Keratinocyte (primary cell): ENCODE measurements at regions not wholly inside any gene's neighbourhood (a gene's known extent, or its start where the extent isn't known, plus 50 kb on each side); places are given as distances from the start of the nearest gene placed in this dataset.

ENCODE experiments used
- DNase-seq: peaks from one replicate; pipeline ENCODE4 v3.0.0-alpha.2; 2011; ENCODE audit warnings: low read depth, missing footprints, low spot score
- FAIRE-seq: peaks from 2 replicates; lab custom pipeline; 2011; peaks lifted over from hg19 to GRCh38; lab: Jason Lieb, UNC
- H2AFZ ChIP-seq: 2 replicates; pipeline ENCODE4 v1.6.0; 2012; ENCODE audit warnings: low read length, control low read depth, inconsistent platforms; ENCODE audit not compliant: control insufficient read depth
- H3K27ac ChIP-seq: 2 replicates; pipeline ENCODE4 v1.5.1; 2011; ENCODE audit warnings: low read length; ENCODE audit not compliant: control insufficient read depth, insufficient read depth
- H3K27me3 ChIP-seq: 3 replicates; pipeline ENCODE4 v1.6.0; 2011; ENCODE audit warnings: low read length; ENCODE audit not compliant: control insufficient read depth, insufficient read depth; ENCODE audit errors: extremely low read depth
- H3K36me3 ChIP-seq, 2 experiments: 2 replicates in 1 of 2; 3 replicates in 1 of 2; pipeline ENCODE4 v1.5.1; 2011; ENCODE audit warnings: low read length in 2 of 2, mild to moderate bottlenecking in 1 of 2; ENCODE audit not compliant: control insufficient read depth in 2 of 2, insufficient read depth in 2 of 2; ENCODE audit errors: extremely low read depth in 1 of 2
- H3K4me1 ChIP-seq: 3 replicates; pipeline ENCODE4 v1.5.1; 2011; ENCODE audit warnings: low read length; ENCODE audit not compliant: control insufficient read depth, insufficient read depth; ENCODE audit errors: extremely low read depth
- H3K4me2 ChIP-seq: 3 replicates; pipeline ENCODE4 v1.6.0; 2011; ENCODE audit warnings: low read depth, low read length; ENCODE audit not compliant: control insufficient read depth, insufficient read depth; ENCODE audit errors: extremely low read depth
- H3K4me3 ChIP-seq, 3 experiments: fragments of 200-600 bp in 1 of 3; sonication (generic) in 1 of 3; 2 replicates in 2 of 3; 3 replicates in 1 of 3; pipeline ENCODE4 v1.5.1; 2011 to 2016; ENCODE audit warnings: low read length in 3 of 3, mild to moderate bottlenecking in 3 of 3, control low read depth in 2 of 3, inconsistent platforms in 1 of 3, low read depth in 1 of 3, mixed read lengths in 1 of 3, mixed run types in 1 of 3, moderate library complexity in 1 of 3; ENCODE audit not compliant: control insufficient read depth in 2 of 3, insufficient read depth in 2 of 3; ENCODE audit errors: extremely low read depth in 1 of 3
- H3K79me2 ChIP-seq: 2 replicates; pipeline ENCODE4 v1.6.0; 2012; ENCODE audit warnings: low read length; ENCODE audit not compliant: control insufficient read depth, insufficient read depth
- H3K9ac ChIP-seq: 3 replicates; pipeline ENCODE4 v1.6.0; 2011; ENCODE audit warnings: low read length; ENCODE audit not compliant: control insufficient read depth, insufficient read depth; ENCODE audit errors: extremely low read depth
- H3K9me1 ChIP-seq: 3 replicates; pipeline ENCODE4 v1.6.0; 2011; ENCODE audit warnings: low read length; ENCODE audit not compliant: control insufficient read depth, insufficient read depth; ENCODE audit errors: extremely low read depth
- H3K9me3 ChIP-seq: 2 replicates; pipeline ENCODE4 v1.5.1; 2012; ENCODE audit warnings: low read depth, low read length; ENCODE audit not compliant: control insufficient read depth
- H4K20me1 ChIP-seq: 3 replicates; pipeline ENCODE4 v1.6.0; 2011; ENCODE audit warnings: low read length; ENCODE audit not compliant: control insufficient read depth, insufficient read depth; ENCODE audit errors: extremely low read depth
- EZH2 ChIP-seq: IDR thresholded peaks from one replicate; pipeline ENCODE4 v1.6.1; 2012; ENCODE audit warnings: inconsistent platforms, mild to moderate bottlenecking, low read length, moderate library complexity
- dilution Hi-C: fragments of 300-500 bp; cut with MboI; formaldehyde crosslinking; loops from one replicate; pipeline ENCODE4 v1.7.0; 2020; ENCODE audit warnings: low sequenced_read_pairs; ENCODE audit not compliant: extremely low pct_ligation_motif_present
- TF ChIP-seq, protein P1 (sequence below), 3 experiments: IDR thresholded peaks in 1 of 3; conservative IDR thresholded peaks in 1 of 3; optimal IDR thresholded peaks in 1 of 3; 2 replicates in 2 of 3; 3 replicates in 1 of 3; pipeline versions ENCODE3 to v1.5.1; 2011; ENCODE audit warnings: low read length in 3 of 3, mild to moderate bottlenecking in 3 of 3, moderate library complexity in 2 of 3, control low read depth in 1 of 3, inconsistent platforms in 1 of 3; ENCODE audit not compliant: insufficient read depth in 2 of 3; ENCODE audit errors: extremely low read depth in 1 of 3

DNA sequence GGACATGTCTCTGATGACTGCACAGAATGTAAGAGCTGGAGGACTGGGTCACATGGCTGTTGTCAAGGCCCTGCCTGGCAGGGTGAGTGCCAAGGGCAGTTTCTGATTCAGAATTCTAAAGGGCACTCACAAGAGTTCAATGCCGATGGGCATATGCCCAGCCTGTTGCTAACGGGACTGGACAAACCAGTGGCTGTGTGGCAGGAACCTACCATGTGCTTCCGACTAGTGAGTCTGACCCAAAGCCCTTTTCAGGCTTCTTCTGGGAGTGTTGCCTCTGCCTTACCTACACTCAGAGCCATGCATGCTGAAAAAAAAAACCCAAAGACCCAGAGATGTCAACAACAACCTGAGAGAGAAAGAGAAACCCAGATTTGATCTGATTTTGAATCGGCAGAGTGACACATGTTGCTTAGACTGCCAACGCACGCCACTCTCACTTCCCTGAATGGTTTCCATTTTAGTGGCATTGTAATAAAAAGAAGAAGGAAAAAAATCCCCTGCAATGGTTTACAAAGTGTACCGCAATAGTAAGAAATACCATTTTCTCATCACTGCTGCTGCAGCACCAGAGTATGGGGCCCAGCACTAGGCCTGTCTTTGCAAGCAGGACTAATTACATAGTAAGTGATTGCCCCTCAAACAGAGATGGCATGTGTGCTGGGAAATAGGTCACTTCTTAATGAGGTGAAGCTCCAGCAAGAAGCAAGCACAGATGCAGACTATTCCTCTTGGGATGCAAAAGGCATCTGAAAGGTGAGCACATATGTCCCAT, 194.3 kb downstream of the PALM2AKAP2 start:
- Histone ChIP-seq H3K9ac (no peak overlapping the region), H3K27ac (no peak overlapping the region), H2AFZ (no peak overlapping the region), H3K36me3 (no peaks in the 10 kb centered on the region), H3K9me1 (no peaks in the 10 kb centered on the region), H3K79me2 (no peaks in the 10 kb centered on the region), H4K20me1 (no peaks in the 10 kb centered on the region), H3K4me1 (no peaks in the 10 kb centered on the region), H3K27me3 (no peaks in the 10 kb centered on the region), H3K4me3 (no peak overlapping the region), H3K9me3 (no peaks in the 10 kb centered on the region), H3K4me2 (no peak overlapping the region)
- no peak for TF ChIP-seq EZH2
- TF ChIP-seq, protein P1, sequence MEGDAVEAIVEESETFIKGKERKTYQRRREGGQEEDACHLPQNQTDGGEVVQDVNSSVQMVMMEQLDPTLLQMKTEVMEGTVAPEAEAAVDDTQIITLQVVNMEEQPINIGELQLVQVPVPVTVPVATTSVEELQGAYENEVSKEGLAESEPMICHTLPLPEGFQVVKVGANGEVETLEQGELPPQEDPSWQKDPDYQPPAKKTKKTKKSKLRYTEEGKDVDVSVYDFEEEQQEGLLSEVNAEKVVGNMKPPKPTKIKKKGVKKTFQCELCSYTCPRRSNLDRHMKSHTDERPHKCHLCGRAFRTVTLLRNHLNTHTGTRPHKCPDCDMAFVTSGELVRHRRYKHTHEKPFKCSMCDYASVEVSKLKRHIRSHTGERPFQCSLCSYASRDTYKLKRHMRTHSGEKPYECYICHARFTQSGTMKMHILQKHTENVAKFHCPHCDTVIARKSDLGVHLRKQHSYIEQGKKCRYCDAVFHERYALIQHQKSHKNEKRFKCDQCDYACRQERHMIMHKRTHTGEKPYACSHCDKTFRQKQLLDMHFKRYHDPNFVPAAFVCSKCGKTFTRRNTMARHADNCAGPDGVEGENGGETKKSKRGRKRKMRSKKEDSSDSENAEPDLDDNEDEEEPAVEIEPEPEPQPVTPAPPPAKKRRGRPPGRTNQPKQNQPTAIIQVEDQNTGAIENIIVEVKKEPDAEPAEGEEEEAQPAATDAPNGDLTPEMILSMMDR (optimal IDR thresholded peaks at IDR 0.05 in 1 of 3, IDR thresholded peaks at IDR 0.05 in 1 of 3, conservative IDR thresholded peaks at IDR 0.05 in 1 of 3; ENCODE audit: extremely low read depth in 1 of 3, insufficient read depth in 2 of 3, low read length in 3 of 3): no peak
- DNase-seq: no peak
- dilution Hi-C loops: no loop called here
- no peak for FAIRE-seq

DNA sequence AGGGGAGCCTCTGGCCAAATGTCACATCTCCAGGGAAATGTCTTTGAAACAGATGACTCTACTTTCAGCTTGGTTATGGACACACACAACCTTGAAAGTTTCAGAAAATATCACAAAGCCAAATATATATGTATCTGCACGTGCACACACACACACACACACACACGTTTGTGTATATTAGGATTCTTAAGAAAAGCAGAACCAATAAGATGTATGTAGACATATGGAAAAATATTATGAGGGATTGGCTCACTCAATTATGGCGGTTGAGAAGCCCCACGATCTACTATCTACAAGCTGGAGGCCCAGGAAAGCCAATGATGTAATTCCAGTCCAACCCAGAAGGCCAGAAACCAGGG, 194.9 kb downstream of the PALM2AKAP2 start:
- no peak overlapping the region for H3K4me3 ChIP-seq
- no peaks in the 10 kb centered on the region for H4K20me1 ChIP-seq
- no peak overlapping the region for H3K27ac ChIP-seq
- no peak for TF ChIP-seq EZH2
- TF ChIP-seq, protein P1 (optimal IDR thresholded peaks at IDR 0.05 in 1 of 3, IDR thresholded peaks at IDR 0.05 in 1 of 3, conservative IDR thresholded peaks at IDR 0.05 in 1 of 3; ENCODE audit: extremely low read depth in 1 of 3, insufficient read depth in 2 of 3, low read length in 3 of 3): no peak
- FAIRE-seq (no peak), DNase-seq (no peak)
- H3K27me3 ChIP-seq: no peaks in the 10 kb centered on the region
- H2AFZ ChIP-seq: no peak overlapping the region
- H3K4me1 ChIP-seq: no peaks in the 10 kb centered on the region
- no peaks in the 10 kb centered on the region for H3K9me1 ChIP-seq
- H3K9ac ChIP-seq: no peak overlapping the region
- dilution Hi-C loops: no loop called here
- no peaks in the 10 kb centered on the region for H3K79me2 ChIP-seq
- no peaks in the 10 kb centered on the region for H3K36me3 ChIP-seq
- no peak overlapping the region for H3K4me2 ChIP-seq
- no peaks in the 10 kb centered on the region for H3K9me3 ChIP-seq
